GM21825 (cell line): ENCODE measurements at regions not wholly inside any gene's neighbourhood (a gene's known extent, or its start where the extent isn't known, plus 50 kb on each side); places are given as distances from the start of the nearest gene placed in this dataset.

Source experiments
- ATAC-seq: cut with Tn5 transposase; IDR thresholded peaks from one replicate; pipeline ENCODE4 v1.9.1; 2021; ENCODE audit warnings: mild to moderate bottlenecking, moderate library complexity; ENCODE audit not compliant: unreplicated experiment

DNA sequence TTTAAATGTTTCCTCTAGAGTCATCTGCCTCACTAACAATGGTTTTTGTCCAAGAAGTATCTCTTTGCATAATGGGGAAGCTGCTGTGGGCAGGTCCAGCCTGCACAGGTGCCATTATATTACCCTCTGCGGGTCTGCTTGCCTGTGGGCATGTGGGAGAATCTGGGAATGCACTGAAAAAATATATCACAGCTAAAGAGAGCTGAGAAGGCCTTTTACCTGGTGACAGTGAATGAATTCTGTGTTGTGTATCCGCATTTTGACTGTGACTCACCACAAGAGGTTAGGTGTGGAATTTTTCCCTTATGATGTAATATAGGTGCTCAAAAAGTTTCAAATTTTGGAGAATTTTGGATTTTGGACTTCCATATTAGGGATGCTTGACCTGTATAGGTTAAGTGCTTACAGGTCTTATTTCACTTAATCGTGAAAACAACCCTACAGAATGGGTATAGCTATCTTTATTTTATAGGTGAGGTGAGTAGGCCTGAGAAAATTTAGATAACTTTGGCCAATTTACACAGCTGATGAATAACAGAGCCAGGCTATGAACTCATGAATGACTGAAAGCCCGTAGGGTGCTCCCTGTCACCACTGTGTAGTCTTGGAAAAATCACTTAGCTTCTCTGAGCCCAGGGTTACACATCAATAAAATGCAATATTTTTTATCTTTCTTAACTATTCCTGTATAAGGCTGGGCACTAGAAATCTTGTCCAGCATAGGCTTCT lies 198.0 kb upstream of the EPHA5 start:
- no peak for ATAC-seq

GRCh38 chr4:65865489-65865888 lies 195.2 kb upstream of the EPHA5 start:
- ATAC-seq = no peak

DNA sequence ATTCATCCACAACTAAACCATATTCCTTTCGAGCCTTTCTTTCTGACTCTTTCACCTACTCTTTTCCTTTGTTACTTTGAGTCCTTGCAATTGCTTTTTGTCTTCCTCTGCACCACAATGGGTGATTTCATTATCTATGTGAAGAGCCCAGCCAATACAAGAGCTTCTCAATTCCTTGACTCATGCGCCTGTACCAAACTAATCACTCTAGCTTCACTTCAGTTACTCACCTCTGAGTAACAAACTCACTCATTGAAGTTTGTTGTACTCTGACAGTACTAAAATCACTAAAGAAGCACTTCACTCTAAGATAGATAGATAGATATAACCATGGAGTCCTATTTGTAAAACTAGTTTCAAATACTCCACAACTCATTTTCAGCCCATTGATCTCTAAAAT lies 191.7 kb upstream of the EPHA5 start:
- ATAC-seq = no peak

DNA sequence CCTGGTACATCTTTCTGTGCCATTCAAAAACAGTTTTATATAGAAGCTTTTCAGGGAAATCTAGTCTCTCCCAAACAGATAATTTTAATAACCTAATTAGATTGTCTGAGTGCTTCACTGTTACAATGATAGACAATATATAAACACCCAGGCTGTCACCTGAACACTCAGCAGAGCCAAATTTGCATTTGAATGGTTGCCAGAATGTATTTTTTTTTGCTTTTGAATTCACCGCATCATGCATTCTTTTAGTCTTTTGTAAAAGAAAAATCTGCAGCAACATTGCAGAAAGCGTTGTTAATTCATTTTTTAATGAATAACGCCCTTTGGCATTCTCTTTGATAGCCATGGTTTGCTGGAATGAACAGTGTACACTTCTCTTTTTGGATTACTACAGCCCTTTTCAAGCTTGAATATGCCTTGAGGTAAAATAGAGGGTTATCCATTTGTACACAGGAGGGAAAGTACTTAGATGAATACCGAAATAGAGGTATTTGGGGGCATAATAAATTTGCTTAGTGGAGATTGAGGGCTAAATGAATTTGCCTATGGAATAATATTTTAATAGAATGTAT lies 175.0 kb upstream of the EPHA5 start:
- ATAC-seq = no peak

GRCh38 chr4:65839164-65839931 lies 169.1 kb upstream of the EPHA5 start:
- no peak for ATAC-seq

DNA sequence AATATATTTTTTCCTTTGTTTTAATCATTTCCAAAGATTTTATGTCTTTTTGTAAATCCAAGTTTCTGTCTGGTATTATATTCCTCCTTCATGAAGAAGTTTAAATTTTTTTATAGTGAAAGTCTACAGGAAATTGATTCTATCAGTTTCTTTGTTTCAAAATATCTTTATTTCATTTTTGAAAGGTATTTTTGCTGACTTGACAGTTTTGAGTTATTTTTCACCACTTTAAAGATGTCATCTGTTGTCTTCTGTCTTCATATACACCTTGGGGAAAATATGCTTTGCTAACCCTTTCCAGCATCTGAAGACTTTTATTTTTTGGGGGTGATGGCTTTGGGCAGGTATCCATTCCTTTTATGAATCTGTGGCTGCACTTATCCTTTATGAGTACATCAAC lies 164.4 kb upstream of the EPHA5 start:
- ATAC-seq = no peak

DNA sequence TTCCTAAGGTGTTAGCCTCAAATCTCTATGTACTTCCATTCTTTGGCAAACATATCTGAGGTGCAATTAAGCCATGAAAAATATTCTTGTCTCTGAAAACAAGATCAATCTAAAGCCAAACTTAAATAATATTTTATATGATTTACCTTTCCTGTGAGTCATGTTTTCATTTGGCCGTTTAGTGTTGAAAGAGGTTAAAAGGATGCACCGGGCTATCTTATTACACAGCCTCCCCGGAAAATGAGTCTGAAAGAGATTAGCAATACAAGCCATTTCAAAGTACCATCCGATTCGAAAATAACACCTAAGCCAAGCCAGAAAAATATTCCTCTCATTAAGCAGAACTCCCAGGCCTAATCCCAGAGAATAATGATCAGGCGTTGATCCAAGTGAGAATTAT lies 161.5 kb upstream of the EPHA5 start:
- ATAC-seq = no peak

GRCh38 chr4:65825116-65825753 lies 154.9 kb upstream of the EPHA5 start:
- ATAC-seq = no peak

- no peak for ATAC-seq
These were observed 148.9 kb upstream of the EPHA5 start for GRCh38 chr4:65819192-65819591.

GRCh38 chr4:65805936-65806335 lies 135.6 kb upstream of the EPHA5 start:
- ATAC-seq = no peak

GRCh38 chr4:65799513-65799912 lies 129.2 kb upstream of the EPHA5 start:
- ATAC-seq = no peak

DNA sequence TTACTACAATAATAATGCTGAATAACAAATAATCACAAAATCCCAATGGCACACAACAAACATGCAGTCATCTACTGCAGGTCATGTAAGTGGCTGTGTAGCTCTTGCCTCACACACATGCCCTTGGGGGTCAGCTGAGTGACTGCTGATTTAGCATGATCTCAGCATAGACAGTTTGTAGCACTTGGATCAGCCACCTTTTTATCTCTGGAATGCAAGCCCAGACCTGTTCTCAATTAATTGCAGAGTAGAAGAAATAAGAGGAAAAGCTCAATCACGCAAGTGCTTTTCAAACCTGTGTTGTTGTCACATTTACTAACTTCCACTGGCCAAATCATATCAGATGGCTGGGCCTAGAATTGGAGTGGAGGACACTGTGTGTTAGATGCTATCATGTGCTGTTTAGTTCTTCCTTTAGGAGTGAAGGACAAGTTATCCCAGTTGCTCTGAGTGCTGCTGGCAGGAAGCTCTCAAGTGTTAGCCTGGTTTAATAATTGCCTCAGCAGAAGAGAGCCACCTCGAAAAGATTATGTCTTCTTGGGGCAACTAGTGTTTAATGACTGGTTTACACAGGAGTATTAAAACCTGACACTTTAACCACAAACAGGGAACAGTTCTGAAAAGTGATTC lies 128.3 kb upstream of the EPHA5 start:
- no peak for ATAC-seq

DNA sequence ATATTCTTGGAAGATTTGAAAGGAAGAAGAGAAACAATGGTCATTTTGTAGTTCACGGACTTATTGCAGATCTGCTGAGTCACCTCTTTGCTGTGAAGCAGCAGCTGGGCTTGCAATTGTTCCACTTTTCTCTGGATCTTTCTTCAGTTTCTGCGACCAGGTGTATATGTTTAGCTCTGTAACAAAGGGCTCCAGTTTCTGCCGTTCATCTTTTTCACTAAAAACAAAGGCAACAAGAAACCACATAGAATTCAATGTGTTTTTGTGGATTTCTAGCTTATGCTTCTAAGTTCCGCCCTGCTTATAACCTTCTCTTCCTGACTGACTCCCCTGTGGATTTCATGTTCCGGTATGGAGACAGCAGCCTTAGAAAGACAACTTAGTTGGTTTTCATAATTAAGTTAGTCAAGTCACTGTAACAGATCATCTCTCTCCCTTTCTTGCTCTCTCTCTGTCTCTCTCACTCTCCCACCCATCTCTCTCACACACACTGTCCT lies 121.6 kb upstream of the EPHA5 start:
- no peak for ATAC-seq

GRCh38 chr4:65791111-65791811 lies 121.0 kb upstream of the EPHA5 start:
- no peak for ATAC-seq

DNA sequence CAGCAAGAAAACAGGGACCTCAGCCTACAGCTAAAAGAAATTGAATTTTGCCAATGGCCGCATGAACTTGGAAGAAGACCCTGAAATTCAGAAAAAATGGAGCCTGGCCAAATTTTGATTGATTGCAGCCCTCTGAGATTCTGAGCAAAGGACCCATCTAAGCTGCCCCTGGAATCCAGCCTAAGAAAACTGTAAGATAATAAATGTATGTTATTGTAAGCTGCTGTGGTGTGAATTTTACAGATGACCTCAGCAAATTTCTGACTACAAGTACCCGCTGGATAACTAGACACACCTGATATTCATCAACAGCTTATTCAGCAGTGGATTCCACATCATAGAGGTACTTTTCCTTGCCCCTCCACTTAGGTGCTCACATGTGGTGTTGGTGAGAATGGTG lies 119.5 kb upstream of the EPHA5 start:
- ATAC-seq = no peak

DNA sequence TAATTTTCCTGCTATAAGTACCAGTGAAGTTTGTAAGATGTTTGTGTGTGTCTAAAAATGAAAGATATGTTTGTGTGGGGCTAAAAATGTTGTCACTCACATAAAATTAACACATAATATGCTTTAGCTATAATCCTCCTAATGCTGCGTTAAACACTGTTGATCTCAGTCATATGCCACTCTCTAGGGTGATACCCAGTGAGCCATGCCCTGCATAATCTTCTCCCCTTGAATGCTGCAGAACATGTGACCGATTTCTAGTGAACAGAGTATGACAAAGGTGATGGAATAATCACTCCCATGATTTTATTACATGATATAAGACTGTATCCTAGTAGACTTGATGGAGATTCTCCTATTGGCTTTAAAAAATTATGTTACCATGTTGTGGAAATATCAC lies 119.1 kb upstream of the EPHA5 start:
- ATAC-seq = no peak

- ATAC-seq = no peak
These were observed 107.0 kb upstream of the EPHA5 start for GRCh38 chr4:65777270-65777669.

GRCh38 chr4:65773636-65774035 lies 103.3 kb upstream of the EPHA5 start:
- no peak for ATAC-seq

GRCh38 chr4:65747386-65747785 lies 77.1 kb upstream of the EPHA5 start:
- no peak for ATAC-seq

- no peak for ATAC-seq
These were observed 67.8 kb upstream of the EPHA5 start for GRCh38 chr4:65738134-65738533.
